Epithelial cell of esophagus (primary cell): ENCODE measurements at regions not wholly inside any gene's neighbourhood (a gene's known extent, or its start where the extent isn't known, plus 50 kb on each side); places are given as distances from the start of the nearest gene placed in this dataset.
A peak's percentile ranks its signal among the peaks of the same experiment; 100 is the strongest.

Experiments used
- DNase-seq: peaks from one replicate; pipeline ENCODE4 v3.0.0; 2010; ENCODE audit warnings: low read depth
- H3K4me3 ChIP-seq: 2 replicates; pipeline ENCODE4 v1.5.1; 2011; ENCODE audit warnings: mild to moderate bottlenecking, low read length, control low read depth
- TF ChIP-seq, protein P1 (sequence below): IDR thresholded peaks from 2 replicates; pipeline ENCODE4 v1.5.1; 2011; ENCODE audit warnings: low read depth, mild to moderate bottlenecking, low read length, control low read depth, inconsistent platforms; ENCODE audit not compliant: insufficient read depth; ENCODE audit errors: missing control alignments

GRCh38 chr1:234839663-234840062 lies 229.7 kb upstream of the IRF2BP2 start:
- TF ChIP-seq, protein P1, sequence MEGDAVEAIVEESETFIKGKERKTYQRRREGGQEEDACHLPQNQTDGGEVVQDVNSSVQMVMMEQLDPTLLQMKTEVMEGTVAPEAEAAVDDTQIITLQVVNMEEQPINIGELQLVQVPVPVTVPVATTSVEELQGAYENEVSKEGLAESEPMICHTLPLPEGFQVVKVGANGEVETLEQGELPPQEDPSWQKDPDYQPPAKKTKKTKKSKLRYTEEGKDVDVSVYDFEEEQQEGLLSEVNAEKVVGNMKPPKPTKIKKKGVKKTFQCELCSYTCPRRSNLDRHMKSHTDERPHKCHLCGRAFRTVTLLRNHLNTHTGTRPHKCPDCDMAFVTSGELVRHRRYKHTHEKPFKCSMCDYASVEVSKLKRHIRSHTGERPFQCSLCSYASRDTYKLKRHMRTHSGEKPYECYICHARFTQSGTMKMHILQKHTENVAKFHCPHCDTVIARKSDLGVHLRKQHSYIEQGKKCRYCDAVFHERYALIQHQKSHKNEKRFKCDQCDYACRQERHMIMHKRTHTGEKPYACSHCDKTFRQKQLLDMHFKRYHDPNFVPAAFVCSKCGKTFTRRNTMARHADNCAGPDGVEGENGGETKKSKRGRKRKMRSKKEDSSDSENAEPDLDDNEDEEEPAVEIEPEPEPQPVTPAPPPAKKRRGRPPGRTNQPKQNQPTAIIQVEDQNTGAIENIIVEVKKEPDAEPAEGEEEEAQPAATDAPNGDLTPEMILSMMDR: no peak
- DNase-seq: peak; percentile 22
- no peak overlapping the region for H3K4me3 ChIP-seq

GRCh38 chr1:234838820-234839219 lies 228.8 kb upstream of the IRF2BP2 start:
- no peak overlapping the region for H3K4me3 ChIP-seq
- no peak for DNase-seq
- TF ChIP-seq, protein P1: no peak

DNA sequence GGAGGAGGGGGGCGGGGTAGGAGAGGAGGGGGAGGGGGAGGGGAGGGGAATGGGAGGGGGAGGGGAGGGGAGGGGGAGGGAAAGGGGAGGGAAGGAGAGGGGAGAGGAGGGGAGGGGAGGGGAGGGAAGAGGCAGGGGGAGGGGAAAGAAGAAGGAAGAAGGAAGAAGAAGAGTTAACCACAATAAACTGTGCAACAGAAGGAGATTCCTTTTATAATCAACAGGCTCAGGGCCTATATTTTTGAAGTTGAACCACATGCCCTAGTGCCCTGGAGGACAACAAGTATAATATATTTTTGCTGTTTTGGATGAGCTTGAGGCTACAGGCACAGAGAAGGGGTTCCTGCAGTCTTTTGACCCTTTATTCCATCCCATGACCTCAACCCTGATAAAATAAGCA lies 228.2 kb upstream of the IRF2BP2 start:
- DNase-seq: no peak
- TF ChIP-seq, protein P1: no peak
- no peak overlapping the region for H3K4me3 ChIP-seq

DNA sequence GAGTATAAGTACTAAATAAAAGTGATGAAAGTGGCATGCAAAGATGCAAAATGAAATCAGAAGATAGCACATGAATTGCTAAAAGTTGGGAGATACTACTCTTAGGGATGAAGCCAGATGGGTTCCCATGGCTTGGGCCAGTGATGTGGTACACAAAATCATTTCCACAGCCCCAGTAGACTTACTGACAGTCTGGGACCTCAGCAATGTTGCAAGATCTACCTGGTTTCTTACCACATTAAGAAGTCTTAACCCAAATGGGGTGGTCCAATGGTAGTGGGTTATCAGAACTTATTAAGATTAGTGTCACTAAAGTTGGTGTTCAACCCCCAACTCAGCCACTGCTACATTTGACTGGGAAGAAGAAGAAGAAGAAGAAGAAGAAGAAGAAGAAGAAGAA lies 227.7 kb upstream of the IRF2BP2 start:
- DNase-seq: no peak
- TF ChIP-seq, protein P1: no peak
- no peak overlapping the region for H3K4me3 ChIP-seq

GRCh38 chr1:234836776-234837357 lies 226.9 kb upstream of the IRF2BP2 start:
- DNase-seq: no peak
- TF ChIP-seq, protein P1: no peak

DNA sequence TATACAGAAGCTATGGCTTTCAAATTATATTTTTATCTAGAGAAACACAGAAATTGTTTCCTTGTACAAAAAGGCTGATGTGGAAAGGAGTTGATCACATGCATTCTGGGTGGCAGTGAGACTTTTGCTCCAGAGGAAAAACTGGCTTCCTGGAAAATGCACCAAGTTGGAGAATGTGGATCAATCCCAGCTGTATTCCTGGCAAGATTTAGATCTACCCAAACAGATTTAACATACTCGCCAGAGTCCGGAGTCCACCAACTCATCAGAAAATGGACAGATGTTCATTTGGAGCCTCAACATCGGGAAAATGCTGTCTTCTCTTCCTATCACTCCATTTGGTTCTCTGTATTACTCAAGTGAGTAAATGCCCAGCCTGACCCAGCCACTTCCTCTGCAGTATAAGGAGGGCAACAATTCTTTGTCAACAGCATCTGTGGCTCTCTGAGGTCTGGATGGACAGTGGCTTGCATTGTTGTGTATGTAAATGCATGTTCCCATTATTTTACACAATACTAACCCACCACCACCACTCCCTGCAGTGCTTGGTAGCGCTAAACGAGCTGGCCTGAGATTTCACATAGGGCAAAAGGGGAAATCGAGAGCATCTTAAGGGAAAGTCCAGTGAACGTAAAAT lies 226.2 kb upstream of the IRF2BP2 start:
- DNase-seq: no peak
- TF ChIP-seq, protein P1: no peak
- no peak overlapping the region for H3K4me3 ChIP-seq

More at GRCh38 chr1:234836776-234837357, 226.9 kb upstream of the IRF2BP2 start:
- H3K4me3 ChIP-seq: no peak overlapping the region

GRCh38 chr1:234835239-234835638 lies 225.3 kb upstream of the IRF2BP2 start:
- TF ChIP-seq, protein P1: no peak

More at GRCh38 chr1:234835239-234835638, 225.3 kb upstream of the IRF2BP2 start:
- no peak for DNase-seq
- no peak overlapping the region for H3K4me3 ChIP-seq
